Skin of body (tissue), 1 donor: ENCODE measurements at regions not wholly inside any gene's neighbourhood (a gene's known extent, or its start where the extent isn't known, plus 50 kb on each side); places are given as distances from the start of the nearest gene placed in this dataset.
"Not testable (repeated sequence)": the region's sequence is repeated elsewhere in the genome, so short reads cannot be mapped to it uniquely, and the experiment has no call there.

Experiments
- DNase-seq: peaks from one replicate; lab custom pipeline; 2025; lab: John Stamatoyannopoulos, UW

- DNase-seq, result no peak
Observed at GRCh38 chr1:226461087-226461486, 53.2 kb upstream of the PARP1 start.

GRCh38 chr1:226463925-226464586 lies 56.2 kb upstream of the PARP1 start:
- DNase-seq, result no peak

GRCh38 chr1:226464587-226464971 lies 56.7 kb upstream of the PARP1 start:
- not testable (repeated sequence) for DNase-seq

GRCh38 chr1:226466296-226466695 lies 58.4 kb upstream of the PARP1 start:
- no peak for DNase-seq

GRCh38 chr1:226467443-226467842 lies 59.5 kb upstream of the PARP1 start:
- DNase-seq, result no peak

- no peak for DNase-seq
Observed at GRCh38 chr1:226470921-226471866, 63.3 kb upstream of the PARP1 start.

GRCh38 chr1:226473325-226473724 lies 65.4 kb upstream of the PARP1 start:
- DNase-seq, result no peak

- no peak for DNase-seq
Observed at GRCh38 chr1:226474041-226474440, 66.1 kb upstream of the PARP1 start.

- no peak for DNase-seq
Observed at GRCh38 chr1:226474443-226475141, 66.7 kb upstream of the PARP1 start.

GRCh38 chr1:226475142-226475511 lies 67.2 kb upstream of the PARP1 start:
- DNase-seq, result peak; percentile 42

- DNase-seq, result no peak
Observed at GRCh38 chr1:226476066-226476465, 68.2 kb upstream of the PARP1 start.

- DNase-seq, result no peak
Observed at GRCh38 chr1:226476648-226477319, 68.9 kb upstream of the PARP1 start.

GRCh38 chr1:226479474-226479873 lies 69.1 kb upstream of the STUM start:
- DNase-seq, result no peak

GRCh38 chr1:226480461-226480860 lies 68.1 kb upstream of the STUM start:
- no peak for DNase-seq

- DNase-seq, result no peak
Observed at GRCh38 chr1:226481133-226481532, 67.4 kb upstream of the STUM start.

- DNase-seq, result no peak
Observed at GRCh38 chr1:226482196-226482595, 66.4 kb upstream of the STUM start.

GRCh38 chr1:226482975-226483700 lies 65.4 kb upstream of the STUM start:
- DNase-seq, result no peak

GRCh38 chr1:226485192-226485591 lies 63.4 kb upstream of the STUM start:
- DNase-seq, result no peak

- no peak for DNase-seq
Observed at GRCh38 chr1:226486161-226486560, 62.4 kb upstream of the STUM start.

GRCh38 chr1:226487921-226488320 lies 60.6 kb upstream of the STUM start:
- no peak for DNase-seq
